Motor neuron (in vitro differentiated cells): ENCODE measurements at regions not wholly inside any gene's neighbourhood (a gene's known extent, or its start where the extent isn't known, plus 50 kb on each side); places are given as distances from the start of the nearest gene placed in this dataset.
"Not testable (repeated sequence)": the region's sequence is repeated elsewhere in the genome, so short reads cannot be mapped to it uniquely, and the experiment has no call there.

Experiments
- ATAC-seq, 8 experiments: fragments of 200-7000 bp; cut with Tn5 transposase; replicated peaks in 6 of 8; 2 replicates each; pipeline ENCODE4 v1.8.0; 2021; ENCODE audit warnings: mild to moderate bottlenecking in 8 of 8, moderate library complexity in 8 of 8
- H3K27ac ChIP-seq, 2 donors: fragments of 250-450 bp; sonication (Bioruptor Pico); 2 replicates each; pipeline ENCODE4 v1.9.0; 2021; ENCODE audit warnings: antibody characterized with exemption in 2 of 2, mild to moderate bottlenecking in 2 of 2, moderate library complexity in 1 of 2
- H3K4me1 ChIP-seq, 2 donors: fragments of 250-450 bp; sonication (Bioruptor Pico); replicated peaks in 1 of 2; 2 replicates each; pipeline ENCODE4 v1.6.1; 2021; ENCODE audit warnings: antibody characterized with exemption in 2 of 2, mild to moderate bottlenecking in 2 of 2, moderate library complexity in 1 of 2
- H3K4me3 ChIP-seq, 5 donors: fragments of 250-450 bp; sonication (Bioruptor Pico); 2 replicates each; pipeline ENCODE4 v1.9.0; 2021; ENCODE audit warnings: antibody characterized with exemption in 5 of 5, mild to moderate bottlenecking in 5 of 5, moderate library complexity in 4 of 5
- WGBS, 10 experiments: fragments of 450-650 bp; shearing (Covaris generic); methylation state at CpG; one replicate each; pipeline ENCODE4 v1.0.0; 2022; 5-methylcytosine and 5-hydroxymethylcytosine counted together
- in situ Hi-C, 9 experiments: fragments of 400-800 bp; cut with MboI; loops; one replicate each; pipeline ENCODE4 v1.15.0; 2021; ENCODE audit warnings: low sequenced_read_pairs in 9 of 9, low pct_unique_long_range_greater_than_20kb in 2 of 9; ENCODE audit not compliant: unreplicated experiment in 9 of 9

DNA sequence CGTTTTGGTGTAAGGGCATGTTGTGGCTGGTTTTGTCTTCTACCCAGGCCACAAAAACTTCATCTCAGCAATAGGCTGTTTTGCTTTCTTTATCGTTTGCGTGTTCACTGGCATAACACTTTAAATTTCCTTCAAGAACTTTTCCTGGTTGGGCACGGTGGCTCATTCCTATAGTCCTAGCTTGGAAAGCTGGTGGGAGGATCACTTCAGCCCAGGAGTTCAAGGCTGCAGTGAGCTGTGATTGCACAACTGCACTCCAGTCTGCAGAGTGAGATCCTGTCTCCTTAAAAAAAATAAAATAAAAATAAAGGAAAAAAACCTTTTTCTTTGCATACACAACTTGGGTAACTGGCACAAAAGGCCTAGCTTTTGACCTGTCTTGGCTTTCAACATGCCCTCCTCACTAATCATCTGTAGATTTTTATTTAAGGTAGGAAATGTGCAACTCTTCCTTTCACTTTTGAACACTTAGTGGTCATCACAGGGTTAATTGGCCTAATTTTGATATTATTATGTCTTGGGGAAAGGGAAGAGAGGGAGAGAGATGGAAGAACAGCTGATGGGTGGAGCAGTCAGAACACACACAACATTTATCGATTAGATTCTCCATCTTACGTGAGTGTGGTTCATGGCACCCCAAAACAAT, 78.9 kb upstream of the PSMA6 start:
- no peaks in the 10 kb centered on the region for H3K4me1 ChIP-seq

DNA sequence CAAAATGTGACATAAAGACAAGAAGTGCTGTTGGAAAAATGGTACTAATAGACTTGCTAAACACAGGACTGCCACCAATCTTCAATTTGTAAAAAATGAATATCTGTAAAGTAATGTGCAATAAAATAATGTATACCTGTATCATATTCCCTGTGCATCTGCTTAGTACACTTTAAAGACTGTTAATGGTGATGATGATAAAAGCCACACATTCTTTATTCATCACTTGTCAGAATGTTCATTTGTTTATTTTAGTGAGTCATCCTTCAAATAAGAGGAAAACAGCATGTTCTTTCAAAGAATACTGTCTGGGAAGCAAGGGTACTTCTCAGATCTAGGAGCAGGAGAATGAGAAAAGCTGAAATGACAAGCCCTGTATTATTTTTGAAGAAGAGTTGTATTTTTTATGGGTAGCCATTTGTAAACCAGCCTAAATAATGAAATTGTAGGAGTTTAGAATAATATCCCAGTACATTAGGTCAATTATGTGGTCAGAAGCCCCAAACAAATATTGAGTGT, 78.3 kb upstream of the PSMA6 start:
- no peak overlapping the region for H3K4me3 ChIP-seq
- H3K4me1 ChIP-seq: no peaks in the 10 kb centered on the region
- in situ Hi-C loops: loop anchor here in 2 of 9 experiments (25.0 kb wide), 1 partner anchor 198 kb away; the partner anchor contains the start of gene NFKBIA (in 2 of the 2)
- H3K27ac ChIP-seq: no peak overlapping the region
- peak in 4 of 8 experiments; percentile 22 to 81 (median 74) for ATAC-seq

More for the DNA sequence above, 78.9 kb upstream of the PSMA6 start:
- Histone ChIP-seq H3K27ac (no peak overlapping the region), H3K4me3 (no peak overlapping the region)
- ATAC-seq: peak in 2 of 8 experiments; percentile 5 to 8
- WGBS, 10 experiments: 78 to 100% (median 95%) methylated on average over 1 to 6 of the region's 6 CpGs
- in situ Hi-C loops: loop anchor here in 2 of 9 experiments (25.0 kb wide), 1 partner anchor 199 kb away; the partner anchor contains the start of gene NFKBIA (in 2 of the 2)

DNA sequence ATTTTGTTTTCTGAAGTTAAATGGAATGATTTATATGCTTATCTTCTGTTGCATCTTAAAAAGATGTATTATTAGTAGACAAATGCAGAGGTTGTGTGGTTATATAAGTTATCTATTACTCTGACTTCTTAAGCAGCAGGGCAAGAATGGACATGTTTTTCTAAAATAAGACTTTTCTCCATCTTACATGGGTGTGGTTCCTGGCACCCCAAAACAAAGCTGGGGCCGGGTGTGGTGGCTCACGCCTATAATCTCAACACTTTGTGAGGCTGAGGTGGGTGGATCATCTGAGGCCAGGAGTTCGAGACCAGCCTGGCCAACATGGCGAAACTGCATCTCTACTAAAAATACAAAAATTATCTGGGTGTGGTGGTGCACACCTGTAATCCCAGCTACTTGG, 77.8 kb upstream of the PSMA6 start:
- ATAC-seq: peak in 2 of 8 experiments; percentile 43 to 54
- in situ Hi-C loops: loop anchor here in 2 of 9 experiments (25.0 kb wide), 1 partner anchor 198 kb away; the partner anchor contains the start of gene NFKBIA (in 2 of the 2)
- 20 to 100% (median 100%) methylated on average over 1 to 4 of the region's 4 CpGs; no CpG with 5 or more reads in 3 of the 10 experiments for WGBS, 10 experiments
- not testable (repeated sequence) for H3K27ac ChIP-seq, H3K4me1 ChIP-seq, H3K4me3 ChIP-seq

DNA sequence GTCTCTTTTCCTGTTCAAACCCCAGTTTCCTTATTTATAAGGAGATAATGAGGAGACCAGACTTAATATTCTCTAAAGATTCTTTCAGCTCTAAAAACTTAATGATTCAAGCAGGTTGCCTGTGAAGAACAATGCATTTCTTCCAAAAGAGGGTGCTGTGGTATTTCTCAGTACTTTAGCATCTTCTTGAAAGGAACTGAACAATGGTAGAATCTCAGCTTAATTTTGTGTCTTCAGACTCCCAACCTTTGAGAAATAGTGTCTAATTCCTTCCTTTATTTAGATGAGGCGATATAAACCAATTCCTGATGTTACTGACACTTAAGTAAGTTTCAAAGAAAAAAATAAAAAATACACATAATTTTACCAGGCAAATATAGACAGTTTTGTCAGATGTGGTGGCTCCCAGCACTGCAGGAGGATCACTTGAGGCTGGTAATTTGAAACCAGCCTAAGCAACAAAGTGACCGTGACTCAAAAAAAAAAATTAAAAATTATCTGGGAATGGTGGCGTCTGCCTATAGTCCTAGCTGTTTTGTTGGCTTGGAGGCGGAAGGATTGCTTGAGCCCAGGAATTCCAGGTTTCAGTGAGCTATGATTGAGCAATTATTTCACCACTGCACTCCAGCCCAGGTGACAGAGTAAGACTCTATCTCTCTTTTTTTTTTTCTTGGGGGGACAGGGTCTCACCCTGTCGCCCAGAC, 76.9 kb upstream of the PSMA6 start:
- in situ Hi-C loops: loop anchor here in 2 of 9 experiments (25.0 kb wide), 1 partner anchor 197 kb away; the partner anchor contains the start of gene NFKBIA (in 2 of the 2)
- H3K4me1 ChIP-seq: no peaks in the 10 kb centered on the region
- 33 to 100% (median 78%) methylated on average over 1 to 5 of the region's 5 CpGs for WGBS, 10 experiments

DNA sequence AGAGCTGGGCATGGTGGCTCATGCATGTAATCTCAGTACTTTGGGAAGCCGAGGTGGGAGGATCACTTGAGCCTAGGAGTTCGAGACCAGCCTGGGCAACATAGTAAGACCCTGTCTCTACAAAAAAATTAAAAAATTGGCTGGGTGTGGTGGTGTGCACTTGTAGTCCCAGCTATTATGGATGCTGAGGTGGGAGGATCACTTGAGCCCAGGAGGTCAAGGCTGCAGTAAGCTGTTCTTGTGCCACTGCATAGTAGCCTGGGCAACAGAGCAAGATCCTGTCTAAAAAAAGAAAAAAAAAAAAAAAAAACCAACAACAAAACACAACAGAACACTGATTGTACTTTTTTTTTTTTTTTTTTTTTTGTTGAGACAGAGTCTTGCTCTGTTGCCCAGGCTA, 74.0 kb upstream of the PSMA6 start:
- H3K4me1 ChIP-seq, ATAC-seq, H3K4me3 ChIP-seq, H3K27ac ChIP-seq: not testable (repeated sequence)
- 80 to 100% (median 98%) methylated on average over 1 to 2 of the region's 2 CpGs; no CpG with 5 or more reads in 2 of the 10 experiments for WGBS, 10 experiments
- in situ Hi-C loops: loop anchor here in 2 of 9 experiments (25.0 kb wide), 1 partner anchor 194 kb away; the partner anchor contains the start of gene NFKBIA (in 2 of the 2)

More for the DNA sequence above, 76.9 kb upstream of the PSMA6 start:
- ATAC-seq: peak in 4 of 8 experiments; percentile 17 to 58 (median 38)
- H3K27ac ChIP-seq: no peak overlapping the region
- no peak overlapping the region for H3K4me3 ChIP-seq

DNA sequence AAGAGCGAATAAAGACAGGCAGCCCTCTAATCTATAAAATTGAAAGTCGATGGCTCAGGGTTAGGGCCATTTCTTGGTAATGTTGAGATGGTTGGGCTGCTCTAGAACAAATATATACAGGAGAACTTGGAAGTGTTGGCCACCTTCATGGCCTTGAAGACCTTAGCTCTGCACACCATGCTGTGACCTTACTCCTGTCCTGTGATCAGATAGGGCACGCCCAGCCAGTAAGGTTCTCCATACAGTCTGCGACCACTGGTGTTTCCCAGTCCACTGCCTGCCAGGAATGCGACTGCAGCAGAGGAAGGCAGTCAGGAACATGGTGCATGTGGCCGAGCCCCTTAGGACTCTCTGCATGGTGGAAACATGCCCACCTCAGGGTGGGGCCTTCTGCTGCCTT, 73.2 kb upstream of the PSMA6 start:
- 91 to 100% (median 100%) methylated on average over 1 to 4 of the region's 6 CpGs; no CpG with 5 or more reads in 4 of the 10 experiments for WGBS, 10 experiments
- Histone ChIP-seq H3K27ac (no peak overlapping the region), H3K4me1 (no peaks in the 10 kb centered on the region), H3K4me3 (no peak overlapping the region)
- no peak for ATAC-seq
- in situ Hi-C loops: loop anchor here in 2 of 9 experiments (25.0 kb wide), 1 partner anchor 193 kb away; the partner anchor contains the start of gene NFKBIA (in 2 of the 2)

DNA sequence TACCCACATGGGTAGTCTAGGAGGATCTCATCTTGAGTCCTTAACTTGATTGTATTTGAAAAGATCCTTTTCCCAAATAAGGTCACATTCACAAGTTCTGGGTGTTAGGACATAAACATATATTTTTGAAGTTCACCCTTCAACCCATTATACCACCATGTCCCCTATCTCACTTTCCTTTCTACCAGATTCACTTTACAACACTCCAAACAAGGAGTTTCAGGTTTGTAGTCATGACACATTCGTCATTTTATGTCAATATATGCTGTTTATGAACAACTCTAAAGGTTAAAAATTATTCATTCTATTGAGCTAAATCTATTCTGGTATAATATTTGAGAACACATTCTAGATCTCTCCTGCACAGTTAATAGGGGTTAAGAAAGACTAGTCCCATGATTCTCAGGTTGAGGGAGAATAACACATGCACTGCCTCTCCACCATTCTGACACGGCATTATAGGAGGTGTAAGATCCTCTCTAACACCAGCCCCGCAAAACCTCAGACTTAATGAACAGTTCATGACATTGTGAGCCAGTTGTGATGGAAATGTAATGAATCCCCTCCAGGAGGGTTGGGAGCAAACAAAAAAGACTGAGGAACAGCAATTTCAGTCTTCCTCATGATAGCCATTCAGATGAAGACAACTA, 72.0 kb upstream of the PSMA6 start:
- ATAC-seq: no peak

DNA sequence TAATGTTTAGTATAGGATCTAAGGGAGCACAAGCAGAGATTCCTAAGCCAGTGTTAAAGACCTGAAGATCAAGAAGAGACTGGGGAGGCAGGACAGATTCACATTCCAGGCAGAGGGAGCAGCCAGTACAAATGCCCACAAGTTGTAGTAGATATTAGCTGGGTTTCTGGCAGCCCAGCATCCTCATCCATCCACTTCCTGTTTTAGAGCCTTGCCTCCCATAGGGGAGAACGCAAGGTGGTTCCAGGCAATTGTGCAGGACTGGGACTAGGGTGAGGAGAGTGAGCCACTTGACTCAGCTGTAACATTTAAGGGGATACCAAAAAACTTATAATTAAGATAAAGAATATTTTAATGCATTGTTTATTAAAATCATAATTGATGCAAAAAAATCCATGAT, 71.3 kb upstream of the PSMA6 start:
- WGBS, 10 experiments: 67 to 100% (median 95%) methylated on average over 1 of the region's 1 CpG; no CpG with 5 or more reads in 2 of the 10 experiments
- no peak for ATAC-seq
- in situ Hi-C loops: loop anchor here in 2 of 9 experiments (25.0 kb wide), 1 partner anchor 191 kb away; the partner anchor contains the start of gene NFKBIA (in 2 of the 2)

More for the DNA sequence above, 72.0 kb upstream of the PSMA6 start:
- WGBS, 10 experiments: 73 to 100% (median 84%) methylated on average over 1 to 3 of the region's 3 CpGs
- Histone ChIP-seq H3K4me3 (no peak overlapping the region), H3K4me1 (no peaks in the 10 kb centered on the region), H3K27ac (no peak overlapping the region)
- in situ Hi-C loops: loop anchor here in 2 of 9 experiments (25.0 kb wide), 1 partner anchor 192 kb away; the partner anchor contains the start of gene NFKBIA (in 2 of the 2)

DNA sequence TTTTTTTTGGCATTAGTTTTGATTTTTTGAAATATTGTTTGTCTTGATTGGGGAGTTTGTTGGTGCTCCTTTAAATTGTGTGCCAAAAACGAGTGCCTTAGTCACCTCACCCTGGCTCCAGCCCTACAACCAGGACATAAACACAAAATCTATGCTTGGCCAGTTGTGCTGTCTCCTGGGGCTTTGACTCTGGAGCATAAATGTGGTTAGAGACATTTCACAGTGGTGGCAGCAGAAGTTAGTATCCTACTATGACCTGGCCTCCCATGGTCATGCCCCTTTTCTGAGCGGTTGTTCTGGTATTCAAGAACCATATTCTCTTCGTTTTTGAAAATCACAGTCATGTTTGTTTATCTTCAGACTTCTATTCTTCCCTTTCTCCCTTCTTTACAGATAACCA, 70.7 kb upstream of the PSMA6 start:
- H3K4me3 ChIP-seq: no peak overlapping the region
- no peak for ATAC-seq
- WGBS, 10 experiments: 73 to 100% (median 88%) methylated on average over 1 to 3 of the region's 3 CpGs
- no peak overlapping the region for H3K27ac ChIP-seq
- in situ Hi-C loops: loop anchor here in 2 of 9 experiments (25.0 kb wide), 1 partner anchor 191 kb away; the partner anchor contains the start of gene NFKBIA (in 2 of the 2)
- no peaks in the 10 kb centered on the region for H3K4me1 ChIP-seq

More for the DNA sequence above, 71.3 kb upstream of the PSMA6 start:
- H3K4me1 ChIP-seq: no peaks in the 10 kb centered on the region
- H3K27ac ChIP-seq: no peak overlapping the region
- H3K4me3 ChIP-seq: no peak overlapping the region

DNA sequence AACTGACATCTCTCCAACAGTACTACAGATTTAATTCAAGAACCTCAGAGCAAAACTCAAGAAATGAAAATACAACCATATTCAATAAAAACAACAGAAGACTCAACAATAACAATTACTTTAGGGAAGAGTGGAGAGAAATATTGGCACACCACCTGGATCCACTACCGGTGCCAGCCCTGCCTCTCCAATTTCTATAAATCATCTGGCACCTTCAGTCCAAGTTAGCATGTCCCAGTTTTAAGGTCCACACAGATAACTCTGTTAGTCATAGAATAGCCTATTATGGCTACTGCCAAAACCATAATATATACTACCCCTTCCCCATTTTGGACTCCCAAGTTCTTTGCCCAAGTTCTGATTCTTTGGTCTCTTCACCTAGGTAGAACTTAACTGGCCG, 69.9 kb upstream of the PSMA6 start:
- no peaks in the 10 kb centered on the region for H3K4me1 ChIP-seq
- no peak overlapping the region for H3K27ac ChIP-seq
- ATAC-seq: no peak
- 70 to 100% (median 90%) methylated on average over 1 to 2 of the region's 2 CpGs; no CpG with 5 or more reads in 1 of the 10 experiments for WGBS, 10 experiments
- no peak overlapping the region for H3K4me3 ChIP-seq
- in situ Hi-C loops: loop anchor here in 2 of 9 experiments (25.0 kb wide), 1 partner anchor 190 kb away; the partner anchor contains the start of gene NFKBIA (in 2 of the 2)

DNA sequence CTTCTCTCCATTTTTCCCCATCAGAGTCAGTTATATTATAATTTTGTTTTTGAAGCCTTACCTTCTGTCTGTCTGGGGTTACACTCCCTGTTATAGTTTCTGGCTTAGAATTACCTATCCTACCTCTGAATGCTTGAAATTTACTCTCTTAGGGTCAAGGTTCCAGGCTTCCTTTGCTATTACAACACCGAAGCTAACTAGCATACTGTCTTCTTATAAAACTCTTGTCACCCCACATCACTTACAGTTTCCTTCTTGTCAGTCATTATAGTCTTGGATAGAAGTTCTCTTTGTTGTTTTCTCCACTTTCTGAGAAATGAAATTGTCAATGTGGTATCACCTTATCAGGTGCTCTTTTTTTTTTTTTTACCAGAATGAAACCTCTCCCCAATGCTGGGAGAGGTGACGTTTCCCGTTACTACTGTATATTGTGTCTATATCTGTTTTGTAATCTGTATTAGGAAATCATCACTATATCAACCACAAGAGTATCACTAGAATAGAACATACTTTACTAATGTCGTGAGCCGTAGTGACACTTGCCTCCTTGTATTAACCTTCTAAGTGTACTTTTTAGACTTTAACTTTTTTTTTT, 69.2 kb upstream of the PSMA6 start:
- H3K4me1 ChIP-seq: no peaks in the 10 kb centered on the region
- in situ Hi-C loops: loop anchor here in 2 of 9 experiments (25.0 kb wide), 1 partner anchor 189 kb away; the partner anchor contains the start of gene NFKBIA (in 2 of the 2)
- ATAC-seq: no peak

DNA sequence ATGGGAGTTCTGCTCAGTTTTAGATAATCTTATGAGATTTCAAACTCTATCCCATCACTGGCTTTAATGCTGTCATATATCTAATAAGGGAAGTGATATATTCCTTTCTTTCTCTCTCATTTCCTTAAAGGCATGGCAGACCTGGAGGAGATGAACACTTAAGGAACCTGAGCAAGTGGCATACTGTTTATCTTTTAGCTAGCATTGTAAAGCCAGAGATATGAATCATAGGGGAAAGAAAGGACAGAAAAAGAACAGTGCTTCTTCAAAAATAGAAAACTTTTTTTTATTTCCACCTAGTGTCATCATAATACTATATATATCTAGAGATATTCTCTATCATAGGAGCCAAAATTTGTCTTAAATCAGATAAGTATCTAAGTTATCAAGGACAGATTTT, 68.3 kb upstream of the PSMA6 start:
- in situ Hi-C loops: loop anchor here in 2 of 9 experiments (25.0 kb wide), 1 partner anchor 188 kb away; the partner anchor contains the start of gene NFKBIA (in 2 of the 2)
- ATAC-seq: no peak
- no peak overlapping the region for H3K27ac ChIP-seq

More for the DNA sequence above, 69.2 kb upstream of the PSMA6 start:
- Histone ChIP-seq H3K4me3 (no peak overlapping the region), H3K27ac (no peak overlapping the region)
- WGBS, 10 experiments: 85 to 100% (median 100%) methylated on average over 3 to 5 of the region's 5 CpGs

More for the DNA sequence above, 68.3 kb upstream of the PSMA6 start:
- Histone ChIP-seq H3K4me1 (no peaks in the 10 kb centered on the region), H3K4me3 (no peak overlapping the region)
